HG03103 (cell line): ENCODE measurements at regions not wholly inside any gene's neighbourhood (a gene's known extent, or its start where the extent isn't known, plus 50 kb on each side); places are given as distances from the start of the nearest gene placed in this dataset.
A peak's percentile ranks its signal among the peaks of the same experiment; 100 is the strongest.

ENCODE experiments used
- ATAC-seq: cut with Tn5 transposase; IDR thresholded peaks from one replicate; pipeline ENCODE4 v1.9.1; 2021; ENCODE audit warnings: low read depth; ENCODE audit not compliant: unreplicated experiment

GRCh38 chr1:244954359-244954758 lies 90.0 kb upstream of the HNRNPU start:
- no peak for ATAC-seq

DNA sequence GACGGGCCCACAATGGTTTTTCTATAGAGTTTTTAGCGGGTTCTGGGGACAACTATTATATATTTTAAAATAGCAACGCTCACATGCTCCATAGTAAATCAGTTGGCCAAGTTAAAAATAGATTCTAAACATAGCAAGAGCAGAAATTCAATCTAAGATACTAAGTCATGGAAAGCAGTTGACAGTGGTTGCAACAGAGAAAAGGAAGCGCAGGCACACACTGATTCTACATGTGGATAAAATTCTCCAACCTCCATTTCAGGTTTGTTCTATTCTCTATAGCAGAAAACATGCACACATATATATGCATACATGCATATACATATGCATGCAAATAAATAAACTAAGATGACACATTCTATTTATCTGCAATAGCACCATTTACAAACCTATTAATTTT lies 89.6 kb upstream of the HNRNPU start:
- no peak for ATAC-seq

DNA sequence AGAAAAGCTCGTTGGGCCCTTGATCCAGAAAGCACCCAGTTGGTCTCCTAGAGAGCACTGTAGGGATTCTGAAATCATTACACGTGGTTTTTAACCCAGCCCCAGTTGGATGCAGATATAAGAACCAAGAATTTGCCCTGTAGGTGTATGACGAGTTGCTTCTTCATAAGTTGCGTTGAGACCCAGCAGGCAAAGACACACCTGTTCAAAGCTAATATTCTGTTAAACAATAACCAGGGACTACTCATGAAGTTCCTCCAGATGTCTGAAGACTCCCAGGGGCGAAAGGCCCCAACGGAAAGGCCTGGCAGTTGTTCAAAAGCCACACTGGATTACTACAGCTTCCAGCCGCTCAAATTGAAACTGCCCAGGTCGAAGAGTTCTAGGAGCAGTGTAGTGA lies 88.6 kb upstream of the HNRNPU start:
- peak; percentile 76 for ATAC-seq

DNA sequence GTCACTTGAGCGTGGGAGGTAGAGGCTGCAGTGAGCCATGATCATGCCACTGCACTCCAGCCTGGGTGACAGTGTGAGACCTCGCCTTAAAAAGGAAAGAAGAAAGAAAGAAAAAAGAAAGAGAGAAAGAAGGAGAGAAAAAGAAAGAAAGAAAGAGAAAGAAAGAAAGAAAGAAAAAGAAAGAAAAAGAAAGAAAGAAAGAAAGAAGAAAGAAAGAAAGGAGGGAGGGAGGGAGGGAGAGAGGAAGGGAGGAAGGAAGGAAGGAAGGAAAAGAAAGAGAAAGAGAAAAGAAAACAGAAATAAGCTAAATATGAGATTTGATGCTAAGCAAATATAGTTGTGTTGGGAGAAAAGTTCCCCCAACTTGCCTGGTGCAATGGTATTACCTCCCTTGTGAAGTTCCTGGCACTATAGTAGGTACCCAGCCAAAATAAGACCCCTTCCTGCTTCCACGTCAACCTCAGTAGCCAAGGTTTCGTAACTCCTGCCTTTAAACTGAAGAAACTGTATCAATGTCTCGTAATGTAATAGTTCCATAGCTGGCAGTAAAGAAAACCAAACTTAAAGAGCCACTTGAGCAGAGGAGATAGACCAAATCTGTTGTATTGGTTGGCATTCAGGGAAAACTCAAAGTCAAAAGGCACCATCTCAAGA lies 88.1 kb upstream of the HNRNPU start:
- no peak for ATAC-seq

GRCh38 chr1:244948416-244948815 lies 84.1 kb upstream of the HNRNPU start:
- ATAC-seq: no peak

DNA sequence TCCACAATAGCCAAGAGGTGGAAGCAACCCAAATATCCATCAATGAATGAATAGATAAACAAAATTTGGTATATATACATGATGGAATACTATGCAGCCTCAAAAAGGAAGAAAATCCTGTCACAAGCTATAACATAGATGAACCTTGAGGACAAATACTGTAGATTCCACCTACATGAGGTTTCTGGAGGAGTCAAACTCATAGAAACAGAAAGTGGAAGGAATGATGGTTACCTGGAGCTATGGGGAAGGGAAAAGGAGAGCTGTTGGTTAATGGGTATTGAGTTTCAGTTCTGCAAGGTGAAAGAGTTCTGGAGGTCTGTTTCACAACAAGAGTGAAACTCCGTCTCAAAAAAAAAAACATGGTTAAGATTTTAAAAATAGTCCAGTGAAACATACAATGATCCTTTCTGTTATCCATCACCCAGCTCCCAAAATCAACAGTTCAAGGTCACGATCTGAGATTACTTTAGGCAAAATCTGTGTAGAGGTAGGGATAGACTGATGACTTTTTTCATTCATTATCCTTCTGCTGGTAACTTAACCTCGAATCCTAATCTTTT lies 80.8 kb upstream of the HNRNPU start:
- ATAC-seq: peak; percentile 82

DNA sequence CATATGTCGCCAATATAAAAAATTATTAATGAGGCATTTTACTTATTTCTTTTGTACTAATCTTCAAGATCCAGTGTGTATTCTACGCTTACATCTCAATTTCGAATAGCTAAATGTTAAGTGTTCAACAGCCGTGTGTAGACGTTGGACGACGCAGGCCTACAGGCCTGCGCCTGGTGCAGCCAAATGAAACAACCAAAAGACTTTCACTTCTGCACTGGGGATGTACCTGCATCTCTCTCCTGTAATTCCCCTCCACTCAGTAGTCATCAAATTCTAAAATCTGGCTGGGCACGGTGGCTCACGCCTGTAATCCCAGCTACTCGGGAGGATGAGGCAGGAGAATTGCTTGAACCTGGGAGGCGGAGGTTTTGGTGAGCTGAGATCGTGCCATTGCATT lies 76.8 kb upstream of the HNRNPU start:
- peak; percentile 74 for ATAC-seq

DNA sequence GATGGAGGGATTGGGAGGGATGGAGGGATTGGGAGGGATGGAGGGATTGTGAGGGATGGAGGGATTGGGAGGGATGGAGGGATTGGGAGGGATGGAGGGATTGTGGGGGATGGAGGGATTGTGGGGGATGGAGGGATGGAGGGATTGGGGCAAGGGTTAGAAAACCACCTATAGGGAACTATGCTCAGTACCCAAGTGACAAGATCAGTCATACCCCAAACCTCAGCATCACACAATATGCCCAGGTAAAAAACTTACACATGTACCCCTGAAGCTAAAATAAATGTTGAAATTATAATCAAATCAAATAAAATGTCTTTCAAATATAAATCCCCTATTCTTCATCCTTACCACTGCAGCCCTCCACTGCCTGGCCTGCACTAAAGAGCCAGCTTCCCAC lies 72.8 kb upstream of the HNRNPU start:
- no peak for ATAC-seq

DNA sequence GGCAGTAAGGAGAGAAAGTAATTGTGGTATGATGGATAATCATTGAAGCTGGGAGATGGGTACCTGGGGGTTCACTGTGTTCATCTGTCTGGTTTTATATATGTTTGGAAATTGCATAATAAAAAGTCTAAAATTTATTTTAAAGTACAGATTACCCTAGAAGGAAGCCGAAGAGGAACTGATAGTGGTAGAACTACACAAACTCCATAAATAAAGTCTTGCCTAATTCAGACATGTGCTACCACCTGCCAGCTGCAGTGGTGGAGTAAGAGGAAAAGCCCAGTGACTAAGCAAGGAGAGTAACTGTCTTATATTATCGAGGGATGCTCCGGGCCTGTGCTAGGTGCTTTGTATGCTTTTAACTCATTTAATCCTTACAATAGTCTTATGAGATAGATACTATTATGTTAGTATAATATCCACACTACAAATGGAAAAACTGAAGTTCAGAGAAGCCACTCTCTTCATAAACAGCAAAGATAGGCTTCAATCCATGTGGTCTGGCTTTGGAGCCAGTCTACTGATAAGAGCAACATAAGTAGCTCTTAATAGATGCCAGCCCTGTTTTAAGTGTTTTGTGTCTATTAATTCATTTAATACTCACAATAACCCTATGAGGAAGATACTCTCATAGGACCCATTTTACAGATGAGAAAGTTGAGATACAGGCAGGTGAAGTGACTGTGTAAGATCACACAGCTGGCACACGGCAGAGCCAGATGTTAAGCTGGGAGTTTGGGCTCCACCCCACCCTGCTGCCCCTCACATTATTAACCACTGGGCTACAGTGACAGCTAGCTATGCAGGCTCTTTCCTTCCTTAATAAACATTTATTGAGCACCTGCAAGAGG lies 56.8 kb upstream of the HNRNPU start:
- peak; percentile 59 for ATAC-seq

DNA sequence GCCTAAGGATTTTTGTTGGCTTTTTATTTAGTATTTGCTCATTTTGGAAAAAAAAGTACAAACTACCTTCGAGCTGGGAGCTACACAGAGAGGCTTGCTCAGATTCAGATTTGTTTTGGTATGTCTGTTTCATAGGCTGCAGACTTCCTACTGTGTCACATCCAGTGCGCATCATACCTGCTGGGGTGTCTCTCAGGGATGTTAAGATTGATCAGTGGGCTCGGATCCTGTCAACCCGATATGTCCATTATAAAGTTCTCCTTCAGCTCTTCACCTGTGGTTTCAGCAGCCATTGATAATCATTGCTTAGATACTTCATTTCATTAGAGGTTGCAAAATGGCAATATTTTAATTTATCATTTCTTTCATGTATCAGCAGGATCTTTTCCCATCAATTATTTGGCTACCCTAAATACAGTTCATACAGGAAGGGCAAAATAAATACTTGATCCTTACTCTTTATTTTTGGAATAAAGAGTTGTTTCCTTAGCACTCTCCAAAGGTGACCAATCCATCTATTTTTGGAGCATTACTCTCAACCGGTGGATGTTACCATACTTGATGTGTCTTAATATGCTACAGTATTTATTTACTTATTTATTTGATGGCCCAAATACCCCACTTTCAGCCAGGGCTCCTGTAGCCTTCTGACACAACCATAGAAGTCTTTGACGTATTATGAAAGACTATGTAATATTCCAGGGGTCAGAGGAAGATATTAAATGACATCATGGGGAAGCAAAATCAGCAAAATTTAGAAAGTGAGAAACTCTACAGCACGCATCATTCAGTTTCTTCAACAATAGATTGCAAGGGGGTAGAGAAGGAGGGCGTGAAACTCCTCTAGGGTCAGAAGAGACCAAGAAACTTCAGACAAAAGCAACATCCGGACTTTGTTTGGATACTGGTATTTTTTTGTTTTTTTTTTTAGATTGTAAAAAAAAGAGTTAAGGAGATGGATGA lies 55.3 kb upstream of the HNRNPU start:
- ATAC-seq: peak; percentile 32

GRCh38 chr1:244918421-244919319 lies 54.3 kb upstream of the HNRNPU start:
- ATAC-seq: peak; percentile 41

DNA sequence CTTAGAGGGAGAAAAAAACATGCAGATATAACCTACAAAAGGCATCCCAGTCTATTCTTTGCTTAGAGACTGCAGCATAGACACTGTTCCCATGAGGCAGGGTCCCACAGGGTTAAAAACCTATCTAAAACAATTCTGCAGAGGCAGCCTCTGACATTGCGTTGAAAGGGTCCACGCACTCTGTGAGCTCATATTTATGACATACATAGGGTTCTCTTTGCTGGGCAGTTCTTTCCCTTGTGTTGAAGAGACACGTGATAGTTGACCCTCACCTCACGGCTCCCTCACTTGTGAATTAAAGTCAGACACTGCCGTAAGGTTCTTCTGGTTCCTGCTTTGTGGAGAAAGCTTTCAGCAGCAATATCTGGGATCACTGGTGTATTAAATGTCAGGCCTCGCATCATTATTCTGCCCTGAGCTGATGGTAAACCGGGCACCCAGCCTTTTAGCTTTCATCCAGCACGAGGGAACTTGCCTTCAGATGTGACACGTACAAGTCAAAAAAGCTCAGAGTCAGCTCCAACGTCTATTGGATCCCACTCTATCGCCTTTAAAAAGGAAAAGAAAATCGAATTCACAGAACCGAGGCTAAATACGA lies 52.8 kb upstream of the HNRNPU start:
- ATAC-seq: no peak

DNA sequence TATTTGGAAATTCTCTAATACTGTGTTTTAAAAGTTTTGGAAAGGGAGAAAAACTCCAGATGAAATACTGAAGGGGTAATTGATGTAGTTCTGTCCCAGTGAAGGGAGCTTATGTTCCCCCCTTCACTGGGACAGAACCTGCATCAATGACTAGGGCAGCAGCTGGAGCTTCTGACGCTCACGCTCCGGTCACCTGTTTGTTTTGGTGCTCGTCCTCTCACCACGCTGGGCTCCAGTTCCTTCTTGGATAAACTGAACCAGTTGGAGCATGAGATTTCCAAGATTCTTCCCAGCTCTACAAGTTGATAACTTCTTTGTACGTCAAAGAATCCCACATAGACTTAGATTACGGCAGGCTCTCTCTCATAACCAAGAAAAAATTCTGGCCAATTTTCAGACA lies 51.4 kb upstream of the HNRNPU start:
- no peak for ATAC-seq

DNA sequence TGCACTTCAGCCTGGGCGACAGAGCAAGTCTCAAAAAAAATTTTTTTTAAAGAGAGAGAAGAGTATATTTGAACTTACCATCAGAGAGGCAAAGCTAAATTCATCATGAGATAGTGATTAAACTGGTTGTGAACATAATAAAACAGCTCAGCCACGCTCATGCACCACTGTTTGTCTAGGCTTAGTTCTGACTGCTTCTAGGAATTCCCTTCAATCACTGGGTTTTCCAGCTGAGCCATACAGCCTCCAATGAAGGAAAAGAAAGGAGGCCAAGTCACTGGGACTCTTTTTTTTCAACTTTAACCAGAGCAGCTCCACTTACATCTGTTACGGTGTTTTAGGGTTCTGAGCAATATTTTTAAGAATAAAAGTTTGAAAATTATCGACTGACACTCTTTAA lies 50.4 kb upstream of the HNRNPU start:
- ATAC-seq: no peak
